ENCODE measurements at regions not wholly inside any gene's neighbourhood (a gene's known extent, or its start where the extent isn't known, plus 50 kb on each side); places are given as distances from the start of the nearest gene placed in this dataset.
A peak's percentile ranks its signal among the peaks of the same experiment; 100 is the strongest.
"Not testable (repeated sequence)": the region's sequence is repeated elsewhere in the genome, so short reads cannot be mapped to it uniquely, and the experiment has no call there.

- DNase-seq (ENCODE audit: low spot score): peak; percentile 69
Observed at GRCh38 chr20:48155268-48155667, 370.0 kb upstream of the SULF2 start.

- peak; percentile 50 for DNase-seq (ENCODE audit: low spot score)
Observed at GRCh38 chr20:48154040-48154765, 368.9 kb upstream of the SULF2 start.

GRCh38 chr20:48153523-48153922 lies 368.2 kb upstream of the SULF2 start:
- DNase-seq (ENCODE audit: low spot score): peak; percentile 55

- DNase-seq (ENCODE audit: low spot score): no peak
Observed at GRCh38 chr20:48153103-48153502, 367.8 kb upstream of the SULF2 start.

- no peak for DNase-seq (ENCODE audit: low spot score)
Observed at GRCh38 chr20:48150568-48150967, 365.3 kb upstream of the SULF2 start.

GRCh38 chr20:48149902-48150301 lies 364.6 kb upstream of the SULF2 start:
- DNase-seq (ENCODE audit: low spot score): no peak

GRCh38 chr20:48148916-48149672 lies 363.8 kb upstream of the SULF2 start:
- no peak for DNase-seq (ENCODE audit: low spot score)

- DNase-seq (ENCODE audit: low spot score): no peak
Observed at GRCh38 chr20:48148020-48148419, 362.7 kb upstream of the SULF2 start.

- peak; percentile 29 for DNase-seq (ENCODE audit: low spot score)
Observed at GRCh38 chr20:48147311-48147710, 362.0 kb upstream of the SULF2 start.

- no peak for DNase-seq (ENCODE audit: low spot score)
Observed at GRCh38 chr20:48146877-48147276, 361.6 kb upstream of the SULF2 start.

- no peak for DNase-seq (ENCODE audit: low spot score)
Observed at GRCh38 chr20:48146308-48146707, 361.0 kb upstream of the SULF2 start.

- no peak for DNase-seq (ENCODE audit: low spot score)
Observed at GRCh38 chr20:48143435-48144081, 358.3 kb upstream of the SULF2 start.

- DNase-seq (ENCODE audit: low spot score): no peak
Observed at GRCh38 chr20:48142516-48142773, 357.2 kb upstream of the SULF2 start.

- no peak for DNase-seq (ENCODE audit: low spot score)
Observed at GRCh38 chr20:48141660-48142515, 356.6 kb upstream of the SULF2 start.

GRCh38 chr20:48139262-48140041 lies 354.2 kb upstream of the SULF2 start:
- DNase-seq (ENCODE audit: low spot score): no peak

GRCh38 chr20:48132834-48133233 lies 347.6 kb upstream of the SULF2 start:
- DNase-seq (ENCODE audit: low spot score): no peak

GRCh38 chr20:48131581-48131980 lies 346.3 kb upstream of the SULF2 start:
- DNase-seq (ENCODE audit: low spot score): no peak

GRCh38 chr20:48129345-48129942 lies 344.2 kb upstream of the SULF2 start:
- no peak for DNase-seq (ENCODE audit: low spot score)

GRCh38 chr20:48128436-48128835 lies 343.2 kb upstream of the SULF2 start:
- DNase-seq (ENCODE audit: low spot score): no peak

- not testable (repeated sequence) for DNase-seq (ENCODE audit: low spot score)
Observed at GRCh38 chr20:48127964-48128363, 342.7 kb upstream of the SULF2 start.

- not testable (repeated sequence) for DNase-seq (ENCODE audit: low spot score)
Observed at GRCh38 chr20:48127133-48127532, 341.9 kb upstream of the SULF2 start.
